ENCODE measurements at regions not wholly inside any gene's neighbourhood (a gene's known extent, or its start where the extent isn't known, plus 50 kb on each side); places are given as distances from the start of the nearest gene placed in this dataset.

DNA sequence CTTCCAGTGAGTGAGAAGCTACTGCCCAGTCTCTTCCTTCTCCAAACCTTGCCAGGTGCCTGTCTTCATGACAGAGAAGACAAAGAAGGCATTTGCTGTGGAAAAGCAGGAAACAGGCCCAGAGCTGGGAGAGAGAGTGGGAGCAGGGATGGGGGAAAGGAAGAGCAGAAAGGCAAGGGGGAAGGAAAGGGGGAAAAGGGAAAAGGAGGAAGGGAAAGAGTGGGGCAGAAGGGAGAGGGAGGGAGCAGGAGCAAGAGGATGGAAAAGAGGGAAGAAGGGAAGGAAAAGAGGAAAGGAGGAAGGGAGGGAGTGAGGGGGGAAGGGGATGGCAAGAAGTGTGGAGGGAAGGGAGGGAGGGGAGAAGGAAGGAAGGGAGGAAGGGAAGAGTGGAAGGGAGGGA, 121.2 kb upstream of the LINGO1 start:
- no peak for DNase-seq (ENCODE audit: low read depth)

DNA sequence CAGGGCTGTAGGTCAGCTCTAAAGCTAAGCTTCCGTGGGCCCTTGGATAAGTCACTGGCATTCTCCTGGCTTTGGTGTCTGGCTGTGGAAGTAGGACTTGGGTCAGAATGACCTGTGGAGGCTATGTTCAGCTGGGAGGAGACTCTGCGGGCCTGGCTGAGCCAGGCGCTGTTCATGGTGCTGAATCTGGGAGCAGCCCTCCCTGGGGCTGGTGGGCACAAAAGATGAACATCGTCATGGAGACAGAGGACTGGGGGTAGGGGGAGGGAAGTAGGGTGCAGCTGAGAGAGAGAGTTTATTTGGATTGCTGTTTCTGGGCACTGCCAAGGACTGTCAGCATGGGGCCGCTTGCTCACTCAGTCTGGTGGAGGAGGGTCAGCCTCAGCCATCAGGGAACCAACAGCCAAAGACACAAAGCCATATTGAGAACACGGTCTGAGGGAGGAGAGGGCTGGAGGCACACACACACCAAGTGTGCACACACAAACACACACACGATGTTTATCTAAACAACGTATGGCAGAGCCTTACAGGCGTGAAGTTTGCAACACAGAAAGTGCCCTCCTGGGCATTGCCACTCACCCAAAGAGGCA, 120.7 kb upstream of the LINGO1 start:
- DNase-seq (ENCODE audit: low read depth): no peak

DNA sequence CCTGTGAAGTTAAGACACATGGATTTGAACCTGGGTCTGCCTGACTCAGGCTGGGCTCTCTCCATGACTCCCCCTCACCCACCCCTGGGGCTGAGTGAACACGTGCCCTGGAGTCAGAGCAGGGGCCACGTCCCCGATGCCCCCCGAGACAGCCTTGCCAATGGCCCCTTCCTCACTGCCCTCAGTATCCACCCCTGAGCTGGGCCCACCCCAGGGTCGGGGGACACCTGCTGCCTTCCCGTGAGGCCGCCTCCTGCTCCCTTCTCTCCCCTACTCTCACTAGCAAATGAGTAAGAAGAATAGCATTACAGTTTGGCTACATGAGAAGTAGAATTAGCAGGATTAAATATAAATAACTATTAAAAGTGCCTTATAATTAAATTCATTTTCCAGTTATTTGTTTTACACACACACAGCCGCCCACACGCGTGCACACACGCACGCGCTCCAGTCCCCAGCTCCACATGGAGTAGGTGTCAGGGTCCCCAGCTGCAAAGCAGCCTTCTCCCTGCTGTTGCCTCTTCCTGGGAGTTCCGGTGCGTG, 117.4 kb upstream of the LINGO1 start:
- no peak for DNase-seq (ENCODE audit: low read depth)

DNA sequence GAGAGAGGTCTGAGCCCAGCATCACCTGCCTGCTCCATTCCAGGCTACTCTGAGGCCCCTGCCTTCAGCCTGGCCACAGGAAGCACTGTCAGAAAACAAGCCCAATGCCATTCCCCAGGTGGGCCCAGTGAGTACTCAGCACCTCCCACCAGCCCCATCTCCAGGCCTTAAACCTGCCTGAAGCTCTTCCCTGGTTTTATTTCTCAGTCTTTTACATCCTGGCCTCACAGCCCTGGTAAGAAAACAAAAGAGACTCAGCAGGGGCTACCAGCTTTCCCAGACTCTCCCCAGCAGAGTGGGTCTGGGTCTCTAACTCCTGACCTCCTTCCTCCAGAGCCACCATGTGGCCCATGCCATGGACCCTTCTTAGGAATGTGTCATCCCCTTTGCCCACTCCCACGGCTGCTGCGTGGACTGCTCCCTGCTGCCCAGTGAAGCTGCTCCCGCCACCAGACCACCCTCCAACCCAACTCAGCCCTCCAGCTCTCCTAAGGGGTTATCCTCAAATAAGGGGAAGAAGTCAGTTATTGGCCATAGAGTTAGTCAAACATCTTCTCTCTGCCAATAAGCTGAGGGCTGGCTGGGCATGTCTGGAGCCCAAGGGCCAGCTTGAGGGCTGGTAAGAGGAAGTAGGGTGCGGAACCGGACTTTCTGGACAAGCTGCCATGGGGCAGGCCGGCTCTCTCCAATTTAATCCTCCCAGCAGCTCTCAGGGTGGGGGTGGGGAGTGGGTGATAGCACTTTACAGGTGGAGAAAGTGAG, 116.7 kb upstream of the LINGO1 start:
- DNase-seq (ENCODE audit: low read depth): no peak

DNA sequence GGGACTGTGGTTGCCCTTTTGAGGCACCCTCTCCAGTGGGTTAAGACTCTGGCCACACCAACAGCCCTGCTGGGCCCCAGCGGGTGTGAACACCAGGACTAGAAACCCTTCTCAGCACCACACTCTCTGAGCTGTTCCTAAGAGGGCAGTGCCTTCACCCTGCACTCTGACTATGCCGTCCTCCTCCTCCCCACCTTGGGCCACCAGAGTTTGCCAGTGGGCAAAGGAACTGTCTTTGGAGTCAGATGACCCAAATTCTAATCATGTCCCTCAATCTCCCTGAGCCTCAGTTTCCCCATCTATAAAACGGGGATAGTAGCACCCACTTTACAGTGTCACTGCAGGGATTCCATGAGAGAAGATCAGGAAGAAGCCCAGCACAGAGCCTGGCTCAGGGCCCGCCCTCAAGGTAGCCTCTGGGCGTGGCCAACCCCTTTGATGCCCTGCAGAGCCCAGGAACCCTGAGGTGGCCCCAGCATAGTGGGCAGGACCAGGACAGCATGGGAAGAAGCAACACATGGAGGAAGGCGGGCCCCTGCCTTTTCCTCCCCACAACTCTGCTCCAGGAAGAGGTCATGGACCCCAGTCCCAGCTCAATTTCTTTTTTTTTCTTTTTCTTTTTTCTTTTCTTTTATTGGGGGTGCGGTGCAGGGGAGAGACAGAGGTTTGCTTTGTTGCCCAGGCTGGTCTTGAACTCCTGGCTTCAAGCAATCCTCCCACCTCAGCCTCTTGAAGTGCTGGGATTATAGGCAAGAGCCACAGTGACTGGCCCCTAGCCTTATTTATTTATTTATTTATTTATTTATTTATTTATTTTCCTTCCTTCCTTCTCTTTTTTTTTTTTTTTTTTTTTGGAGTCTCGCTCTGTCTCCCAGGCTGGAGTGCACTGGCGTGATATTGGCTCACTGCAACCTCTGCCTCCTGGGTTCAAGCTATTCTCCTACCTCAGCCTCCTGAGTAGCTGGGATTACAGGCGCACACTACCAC, 115.7 kb upstream of the LINGO1 start:
- DNase-seq (ENCODE audit: low read depth): no peak

DNA sequence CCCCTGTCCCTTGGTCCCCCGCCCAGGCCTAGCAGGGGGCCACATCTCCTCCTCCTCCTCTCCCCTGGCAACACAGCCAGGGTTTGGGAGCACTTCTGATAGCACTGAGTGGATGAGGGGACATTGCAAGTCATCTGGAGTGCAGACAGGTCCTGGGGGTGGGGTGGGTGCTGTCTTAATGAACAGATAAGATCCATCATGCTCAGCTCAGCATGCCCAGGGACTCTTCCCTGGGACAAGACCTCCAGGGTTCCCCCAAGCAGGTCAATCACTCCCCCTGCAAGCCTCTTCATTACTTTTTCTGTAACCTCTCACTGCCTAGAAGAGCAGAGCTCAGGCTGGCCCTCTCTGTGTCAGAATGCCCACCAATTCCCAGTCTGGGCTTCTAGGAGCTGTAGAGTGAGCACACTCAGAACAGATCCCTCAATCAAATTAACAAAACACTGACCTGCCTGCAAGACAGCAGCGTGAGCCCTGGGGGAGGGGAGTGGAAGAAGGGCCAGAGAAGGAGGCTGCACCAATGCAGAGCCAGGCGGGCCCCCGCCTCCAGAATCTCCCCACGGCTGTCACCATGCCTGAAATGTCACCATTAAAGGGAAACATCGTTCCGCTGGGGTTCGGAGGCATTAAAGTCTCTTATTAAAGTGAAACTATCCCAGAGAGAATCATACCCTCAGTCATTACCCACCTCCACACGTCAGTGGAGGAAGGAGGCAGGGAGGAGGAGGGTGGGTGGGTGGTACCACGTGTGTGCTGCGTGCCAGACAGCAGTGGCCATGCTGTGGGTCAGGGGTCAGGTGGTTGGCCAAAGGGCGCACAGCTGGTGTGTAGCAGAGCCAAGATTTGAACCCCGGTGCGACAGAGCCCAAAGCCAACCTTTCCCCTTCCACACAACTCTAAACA, 114.7 kb upstream of the LINGO1 start:
- DNase-seq (ENCODE audit: low read depth): no peak

DNA sequence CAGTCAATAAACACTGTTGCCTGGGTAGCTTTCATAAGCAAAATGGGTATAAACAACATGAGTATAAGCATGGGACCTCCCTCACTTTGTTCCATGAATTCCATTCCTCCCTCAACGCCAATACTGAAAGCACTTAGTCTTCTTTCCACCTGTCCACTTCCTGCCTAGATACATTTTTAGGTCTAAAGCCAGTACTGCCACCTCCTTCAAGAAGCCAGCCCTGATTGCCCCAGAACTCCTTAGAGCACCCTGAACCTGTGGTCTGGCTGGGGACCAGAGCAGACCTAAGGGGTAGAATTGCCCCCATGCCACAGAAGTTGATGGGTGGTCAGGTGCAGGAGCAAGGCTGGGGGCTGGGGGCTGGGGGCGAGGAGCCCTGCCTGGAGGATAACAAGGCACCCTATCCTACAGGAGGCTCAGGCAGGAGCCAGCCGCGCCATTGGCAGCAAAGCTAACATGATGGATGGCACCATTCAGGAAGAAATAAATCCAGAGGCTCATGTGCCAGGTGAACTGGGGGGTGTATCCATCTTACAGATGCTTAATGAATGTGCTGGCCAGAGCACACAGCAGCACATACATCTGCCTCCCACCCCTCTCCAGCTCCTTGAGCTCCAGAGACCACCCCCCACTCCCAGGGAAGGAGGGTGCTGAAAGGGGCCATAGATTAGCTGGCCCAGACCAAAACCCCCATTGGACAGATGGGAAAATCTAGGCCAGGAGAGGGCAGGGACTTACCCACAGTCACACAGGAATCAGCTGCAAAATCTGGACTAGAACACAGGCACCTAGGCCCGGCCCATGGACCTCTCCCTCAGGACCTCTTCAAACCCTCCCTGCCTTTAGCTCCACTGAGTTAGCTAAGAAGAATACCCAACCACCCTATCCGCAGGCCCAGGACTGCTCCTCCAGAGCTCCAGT, 113.8 kb upstream of the LINGO1 start:
- DNase-seq (ENCODE audit: low read depth): no peak

DNA sequence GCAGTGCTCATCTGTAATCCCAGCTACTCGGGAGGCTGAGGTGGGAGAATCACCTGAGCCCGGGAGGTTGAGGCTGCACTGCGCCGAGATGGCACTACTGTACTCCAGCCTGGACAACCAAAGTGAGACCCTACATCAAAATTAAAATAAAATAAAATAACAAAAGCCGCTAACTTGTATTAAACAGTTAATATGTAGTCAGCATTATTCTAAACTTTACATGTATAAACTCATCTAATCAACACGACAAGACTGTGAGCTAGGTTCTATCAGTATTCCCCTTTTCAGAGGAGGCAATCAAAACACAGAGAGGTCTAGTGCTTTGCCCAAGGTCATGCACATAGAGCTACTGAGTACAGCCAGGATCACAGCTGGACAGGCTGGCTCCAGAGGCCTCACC, 111.7 kb upstream of the LINGO1 start:
- no peak for DNase-seq (ENCODE audit: low read depth)

DNA sequence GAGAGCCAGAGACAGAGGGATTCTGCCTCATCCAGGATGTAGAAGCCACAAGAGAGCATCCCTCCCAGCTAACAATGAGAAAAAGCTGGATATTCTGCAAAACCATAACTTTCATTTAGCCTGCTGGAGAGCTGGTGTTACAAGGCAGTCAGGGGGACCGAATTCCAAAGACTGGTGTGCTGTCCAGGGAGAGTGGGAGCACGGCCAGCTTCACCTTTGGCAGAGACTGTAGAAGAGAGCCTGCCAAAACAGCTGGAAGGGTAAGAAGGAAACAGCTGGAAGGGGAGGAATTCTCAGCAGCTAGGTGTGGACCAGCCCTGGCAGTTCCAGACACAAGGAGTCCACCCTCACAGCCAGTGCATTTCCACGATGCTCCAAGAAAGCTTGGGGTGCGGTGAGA, 109.9 kb upstream of the LINGO1 start:
- no peak for DNase-seq (ENCODE audit: low read depth)

DNA sequence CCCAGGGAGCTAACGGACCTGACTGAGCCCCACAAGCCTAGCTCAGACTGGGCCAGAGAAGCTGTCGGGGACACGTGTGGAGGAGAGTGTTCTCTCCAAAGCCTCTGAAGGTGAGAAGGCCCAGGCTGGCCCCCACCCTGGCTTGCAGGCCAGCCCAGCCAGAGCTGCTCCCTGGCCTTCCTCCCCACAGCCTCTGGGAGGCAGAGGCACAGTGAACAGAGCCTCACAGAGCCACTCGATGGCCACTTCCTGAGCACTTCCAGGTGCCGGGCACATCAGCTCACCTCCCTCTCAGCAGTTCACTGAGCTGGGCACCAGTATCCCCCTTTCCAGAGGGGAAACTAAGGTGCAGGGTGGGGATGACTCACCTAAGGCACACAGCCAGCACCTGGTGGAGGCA, 109.4 kb upstream of the LINGO1 start:
- no peak for DNase-seq (ENCODE audit: low read depth)

DNA sequence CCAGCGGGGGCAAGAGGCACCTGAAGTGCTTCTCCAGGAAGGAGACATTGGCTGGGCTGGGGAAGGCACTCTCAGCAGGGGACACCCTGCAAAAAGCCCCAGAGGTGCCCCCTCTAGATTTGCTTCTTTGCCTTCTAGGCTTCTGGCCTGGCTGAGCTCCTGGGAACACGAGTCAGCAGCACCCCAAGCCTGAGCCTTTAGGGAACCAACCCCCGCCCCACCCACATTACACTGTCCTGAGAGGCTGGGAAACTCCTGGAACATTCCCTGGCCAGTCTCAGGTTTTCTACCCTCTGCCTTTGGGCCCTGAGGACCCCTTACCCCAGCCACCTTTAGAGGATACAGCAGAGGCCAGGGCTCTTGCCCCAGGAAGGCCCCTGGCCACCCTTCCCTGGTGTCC, 108.4 kb upstream of the LINGO1 start:
- DNase-seq (ENCODE audit: low read depth): no peak

DNA sequence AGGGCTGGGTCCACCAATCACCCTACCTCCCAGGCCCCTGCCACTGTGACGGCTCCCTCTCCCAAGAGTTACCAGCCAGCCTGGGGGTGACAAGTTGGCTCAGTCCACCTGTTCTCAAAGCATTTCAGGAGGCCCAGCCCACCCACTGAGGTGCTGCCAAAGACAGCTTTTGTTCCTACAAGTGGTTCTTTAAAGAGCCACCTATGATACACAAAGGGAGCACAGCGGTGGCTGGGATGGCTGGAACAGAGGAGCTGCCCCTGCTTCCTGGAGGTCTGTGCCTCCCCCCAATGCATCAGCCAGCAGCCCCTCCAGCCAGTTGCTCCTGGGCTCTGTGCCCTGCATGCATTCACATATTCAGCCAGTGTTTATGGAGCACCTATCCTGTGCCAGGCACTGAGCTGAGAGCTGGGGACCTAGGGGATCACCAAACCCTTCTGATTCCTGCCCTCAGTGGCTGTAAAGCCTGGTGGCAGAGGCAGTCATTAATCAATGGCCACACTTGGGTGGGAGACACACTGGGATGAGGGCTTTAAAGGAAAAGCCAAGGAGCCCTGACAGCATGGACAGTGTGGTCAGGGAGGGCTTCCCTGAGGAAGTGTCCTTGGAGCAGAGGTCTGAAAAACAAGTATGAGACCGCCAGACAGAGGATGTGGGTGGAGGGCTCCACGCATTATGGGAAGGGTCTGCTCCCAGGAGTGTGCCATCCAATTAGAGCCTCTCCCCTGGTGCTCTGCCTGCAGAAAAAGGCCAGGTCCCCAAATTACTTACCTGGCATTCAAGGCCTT, 107.1 kb upstream of the LINGO1 start:
- DNase-seq (ENCODE audit: low read depth): no peak

DNA sequence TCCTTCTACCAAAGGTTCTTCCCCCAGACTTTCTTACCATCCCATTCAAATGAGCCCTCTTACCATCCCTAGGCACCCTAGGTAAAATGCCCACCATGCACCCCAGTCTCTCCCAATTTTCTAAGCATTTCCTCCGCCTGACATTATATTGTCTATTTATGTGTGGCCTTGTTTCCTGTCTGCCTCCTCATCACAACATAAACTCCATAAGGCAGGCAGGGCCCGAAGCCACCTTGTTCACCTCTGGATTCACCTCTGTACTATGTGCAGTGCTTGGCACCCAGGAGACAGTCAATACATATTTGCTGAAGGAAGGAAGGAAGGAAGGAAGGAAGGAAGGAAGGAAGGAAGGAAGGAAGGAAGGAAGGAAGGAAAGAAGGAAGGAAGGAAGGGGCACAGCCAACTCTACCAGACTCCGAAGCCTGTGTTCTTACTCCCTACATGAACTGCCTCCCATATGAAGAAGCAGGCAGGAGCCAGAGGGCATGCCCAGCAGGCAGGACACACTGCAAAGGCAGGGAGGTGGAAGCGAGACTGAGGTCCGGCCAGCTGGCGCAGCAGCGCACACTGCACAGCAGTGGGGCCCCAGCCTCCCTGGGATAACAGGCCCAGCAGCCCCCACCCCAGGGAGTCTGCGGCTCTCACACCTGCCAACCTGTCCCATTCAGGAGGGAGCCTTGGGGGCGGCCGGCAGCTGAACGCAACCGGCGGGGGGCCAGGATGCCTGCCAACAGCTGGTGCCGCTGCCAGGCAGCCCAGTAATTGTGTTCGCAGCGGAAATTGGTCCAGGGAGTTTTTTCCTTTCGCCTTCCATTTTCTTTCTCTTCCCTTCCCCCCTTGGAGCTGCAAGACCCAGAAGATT, 106.0 kb upstream of the LINGO1 start:
- no peak for DNase-seq (ENCODE audit: low read depth)

DNA sequence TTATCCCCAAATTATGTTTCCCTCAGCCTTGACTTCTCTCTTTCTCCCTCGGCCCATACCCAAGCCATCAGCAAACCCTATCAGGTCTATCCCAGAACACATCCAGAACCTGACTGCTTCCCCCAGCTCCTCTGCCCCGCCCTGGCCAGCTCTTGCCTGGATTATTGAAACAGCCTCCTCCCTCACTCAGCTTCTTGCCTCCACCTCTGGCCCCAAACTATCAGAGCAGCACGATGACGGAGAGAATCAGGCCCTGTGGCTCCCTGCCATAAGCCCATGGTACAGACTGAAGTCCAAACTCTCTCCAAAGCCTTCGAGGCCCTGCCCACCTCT, 105.3 kb upstream of the LINGO1 start:
- no peak for DNase-seq (ENCODE audit: low read depth)

DNA sequence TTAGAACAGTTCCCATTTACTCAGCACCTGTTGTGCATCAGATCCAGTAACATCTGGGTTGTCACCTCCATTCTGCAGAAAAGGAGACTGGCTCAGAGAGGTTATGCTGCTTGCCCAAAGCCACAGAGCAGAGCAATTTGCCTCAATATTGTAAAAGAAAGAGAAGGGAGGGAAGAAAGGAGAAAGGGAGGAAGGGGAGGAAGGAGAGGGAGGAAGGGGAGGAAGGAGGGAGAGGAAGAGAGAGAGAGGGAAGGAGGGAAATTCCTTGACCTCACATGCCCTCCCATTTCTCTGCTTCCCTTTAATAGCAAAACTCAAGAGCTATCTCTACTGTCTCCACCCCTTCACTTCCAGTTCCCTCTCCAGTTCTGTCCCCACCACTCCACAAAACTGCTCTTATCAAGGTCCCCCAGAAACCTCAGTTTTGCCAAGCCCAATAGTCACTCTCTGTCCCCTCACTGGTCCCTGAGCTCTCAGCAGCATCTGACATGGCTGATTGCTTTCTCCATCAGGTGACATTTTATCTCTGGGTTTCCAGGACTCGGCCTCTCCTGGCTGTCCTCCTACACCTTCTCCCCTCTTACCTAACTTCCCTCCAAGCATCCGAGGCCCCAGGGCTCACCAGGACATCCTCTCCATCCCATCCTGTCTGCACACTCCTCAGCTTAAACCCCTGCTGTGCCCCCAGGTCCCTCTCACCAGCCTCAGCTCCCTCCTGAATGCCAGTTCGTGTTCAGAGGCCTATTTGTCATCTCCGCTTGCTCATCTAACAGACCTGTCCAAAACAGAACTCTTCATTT, 104.7 kb upstream of the LINGO1 start:
- DNase-seq (ENCODE audit: low read depth): no peak

DNA sequence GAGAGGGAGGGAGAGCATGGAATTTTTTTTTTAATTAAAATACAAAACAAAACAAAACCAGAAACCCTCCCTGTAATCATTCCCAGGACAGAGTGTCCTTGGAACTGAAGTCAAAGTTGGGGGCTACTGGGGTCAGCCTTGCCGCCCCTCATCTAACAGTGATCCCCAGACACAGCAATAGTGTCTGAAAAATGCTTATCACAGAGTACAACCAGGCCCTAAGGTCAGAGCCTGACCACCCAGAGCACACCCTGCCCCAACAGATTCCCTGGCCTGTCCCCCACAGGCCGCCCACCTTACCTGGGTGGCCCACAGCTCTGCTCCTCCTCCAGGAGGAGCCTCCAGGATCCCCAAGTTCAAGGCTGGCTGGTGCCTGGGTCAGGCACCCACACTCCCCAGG, 101.6 kb upstream of the LINGO1 start:
- no peak for DNase-seq (ENCODE audit: low read depth)

DNA sequence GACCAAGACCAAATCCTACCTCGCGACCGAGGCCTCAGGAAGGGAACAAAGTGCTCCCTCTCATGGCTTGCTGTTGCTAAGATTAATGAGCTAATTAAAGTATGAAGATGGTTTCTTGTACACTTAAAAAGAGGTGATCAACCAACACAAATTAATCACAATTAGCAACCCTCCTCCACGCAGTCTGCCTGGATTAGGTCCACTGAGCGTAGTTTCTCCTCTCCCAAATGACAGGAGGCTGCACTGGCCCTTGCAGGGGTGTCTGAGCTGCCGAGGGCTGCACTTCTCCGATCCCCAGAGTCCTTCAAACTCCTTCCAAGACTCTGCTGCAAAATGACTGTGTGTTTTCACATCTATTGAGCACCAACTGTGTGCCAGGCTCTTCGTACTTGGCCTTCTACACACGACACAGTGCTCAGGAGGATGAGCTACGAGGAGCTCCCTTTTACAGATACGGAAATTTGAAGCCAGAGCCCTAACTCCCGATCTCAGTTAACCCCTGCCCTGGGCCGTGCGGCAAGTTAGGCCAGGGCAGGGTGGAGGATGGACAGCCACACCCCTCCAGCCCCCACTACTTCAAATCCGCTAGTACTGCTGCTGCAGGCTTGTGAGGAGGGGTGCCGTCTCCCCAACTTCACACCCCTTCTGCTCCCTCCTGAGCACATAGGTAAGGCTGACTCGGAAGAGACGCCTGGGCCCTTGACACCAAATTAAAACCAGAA, 101.0 kb upstream of the LINGO1 start:
- no peak for DNase-seq (ENCODE audit: low read depth)

Measured in non-pigmented ciliary epithelial cell (primary cell).